GM10248 (cell line): ENCODE measurements at regions not wholly inside any gene's neighbourhood (a gene's known extent, or its start where the extent isn't known, plus 50 kb on each side); places are given as distances from the start of the nearest gene placed in this dataset.

Source experiments
- CTCF ChIA-PET: fragments of 300-600 bp; sonication (Branson Sonifier 250); formaldehyde crosslinking; extraction: SDS; loops from one replicate; lab custom pipeline; 2021; ENCODE audit warnings: antibody characterized with exemption; lab: Yijun Ruan, JAX
- POLR2A ChIA-PET: fragments of 350-650 bp; sonication (Branson Sonifier 250); formaldehyde crosslinking; extraction: SDS; loops from one replicate; lab custom pipeline; 2020; ENCODE audit warnings: antibody characterized with exemption; lab: Yijun Ruan, JAX
- DNase-seq: peaks from one replicate; pipeline ENCODE4 v3.0.0; 2012; ENCODE audit errors: extremely low spot score
- CTCF ChIP-seq: IDR thresholded peaks from 2 replicates; pipeline ENCODE4 v1.5.1; 2012; ENCODE audit warnings: mild to moderate bottlenecking, low read depth; ENCODE audit errors: extremely low read depth, missing control alignments, control extremely low read depth

- DNase-seq, result no peak
- CTCF ChIA-PET, result interaction anchor here (1.3 kb wide), 1 partner anchor 152 kb away, joined by 3 read pairs; no protein-coding TSS in a partner anchor
- POLR2A ChIA-PET, result no interaction called here
- TF ChIP-seq CTCF, result no peak
Measured at GRCh38 chr5:174159327-174160114, 114.0 kb downstream of the NSG2 start.

- TF ChIP-seq CTCF, result no peak
- ChIA-PET POLR2A (no interaction called here), CTCF (interaction anchor here (1.4 kb wide), 1 partner anchor 147 kb away, joined by 3 read pairs; no protein-coding TSS in a partner anchor)
- DNase-seq, result no peak
Measured at GRCh38 chr5:174165406-174165805, 119.9 kb downstream of the NSG2 start.

GRCh38 chr5:174166231-174167079, 120.9 kb downstream of the NSG2 start:
- CTCF ChIA-PET, result no interaction called here
- TF ChIP-seq CTCF, result no peak
- POLR2A ChIA-PET, result no interaction called here
- no peak for DNase-seq

GRCh38 chr5:174167080-174167910, 121.8 kb downstream of the NSG2 start:
- DNase-seq, result no peak
- CTCF ChIA-PET, result no interaction called here
- TF ChIP-seq CTCF, result no peak
- POLR2A ChIA-PET, result no interaction called here

- POLR2A ChIA-PET, result no interaction called here
- TF ChIP-seq CTCF, result no peak
- DNase-seq, result no peak
- CTCF ChIA-PET, result no interaction called here
Measured at GRCh38 chr5:174172152-174172551, 126.6 kb downstream of the NSG2 start.

GRCh38 chr5:174172566-174172965, 127.1 kb downstream of the NSG2 start:
- no peak for DNase-seq
- ChIA-PET CTCF (no interaction called here), POLR2A (no interaction called here)
- no peak for TF ChIP-seq CTCF
